HCT116 (cell line): ENCODE measurements at regions not wholly inside any gene's neighbourhood (a gene's known extent, or its start where the extent isn't known, plus 50 kb on each side); places are given as distances from the start of the nearest gene placed in this dataset.

Experiments
- ATAC-seq: fragments of 200-7000 bp; cut with Tn5 transposase; 2 replicates; pipeline ENCODE4 v1.9.1; 2020; ENCODE audit warnings: mild to moderate bottlenecking, moderate library complexity
- BruUV-seq: library from RNA; stranded (reverse); fragments of 400-500 nt; replicated peaks from 2 replicates; lab custom pipeline; 2021; lab: Mats Ljungman, UMichigan
- CTCF ChIA-PET: fragments of 300-600 bp; sonication (Branson Sonifier 250); formaldehyde crosslinking; loops from one replicate; lab custom pipeline; 2021; ENCODE audit warnings: antibody characterized with exemption; lab: Charles Lee
- POLR2A ChIA-PET: fragments of 300-600, 350-600 bp; sonication (Branson Sonifier 250); formaldehyde crosslinking; loops from one replicate; lab custom pipeline; 2021; ENCODE audit warnings: antibody characterized with exemption; lab: Charles Lee
- RAD21 ChIA-PET, 2 experiments: fragments of 300-600 bp; sonication (Branson Sonifier 250); formaldehyde crosslinking; loops; one replicate each; lab custom pipeline; 2023; ENCODE audit warnings: low total read pairs in 2 of 2; ENCODE audit not compliant: uncharacterized antibody in 2 of 2, unreplicated experiment in 2 of 2, low non-redundant PET in 1 of 2; lab: Charles Lee
- DNase-seq: peaks from one replicate; pipeline ENCODE4 v3.0.0-alpha.2; 2010; ENCODE audit warnings: low read depth, low spot score
- H2AFZ ChIP-seq: fragments of 200-600 bp; shearing (Covaris generic), sonication (generic); 2 replicates; pipeline ENCODE4 v1.6.1; 2017; ENCODE audit warnings: low read depth, mixed run types, mixed read lengths, antibody characterized with exemption, low read length; ENCODE audit not compliant: poor library complexity, severe bottlenecking
- H3K27ac ChIP-seq: 2 replicates; pipeline ENCODE4 v1.5.1; 2012; ENCODE audit warnings: low read depth, low read length
- H3K27me3 ChIP-seq: fragments of 200-600 bp; sonication (generic); 2 replicates; pipeline ENCODE4 v1.6.1; 2016; ENCODE audit warnings: mixed run types, low read length, mixed read lengths; ENCODE audit not compliant: insufficient read depth
- H3K36me3 ChIP-seq, 2 experiments: fragments of 200-500 bp in 1 of 2; fragments of 200-600 bp in 1 of 2; sonication (Bioruptor generic) in 1 of 2; sonication (generic) in 1 of 2; 2 replicates each; pipeline versions ENCODE4 v1.5.1 to v1.6.1; 2014 to 2016; ENCODE audit warnings: low read length in 2 of 2, inconsistent platforms in 1 of 2, mixed read lengths in 1 of 2, mixed run types in 1 of 2; ENCODE audit not compliant: insufficient read depth in 2 of 2, control insufficient read depth in 1 of 2
- H3K4me1 ChIP-seq, 2 experiments: fragments of 200-600 bp in 1 of 2; sonication (generic) in 1 of 2; 2 replicates each; pipeline versions ENCODE4 v1.5.1 to v1.6.1; 2012 to 2017; ENCODE audit warnings: low read length in 2 of 2, inconsistent platforms in 1 of 2, mild to moderate bottlenecking in 1 of 2, mixed read lengths in 1 of 2, mixed run types in 1 of 2, moderate library complexity in 1 of 2; ENCODE audit not compliant: insufficient read depth in 2 of 2, control insufficient read depth in 1 of 2
- H3K4me2 ChIP-seq: fragments of 200-600 bp; sonication (generic); 2 replicates; pipeline ENCODE4 v1.6.1; 2017; ENCODE audit warnings: mixed run types, low read length, mixed read lengths
- H3K4me3 ChIP-seq, 2 experiments: fragments of 200-600 bp in 1 of 2; sonication (generic) in 1 of 2; replicated peaks in 1 of 2; 2 replicates each; pipeline ENCODE4 v1.5.1; 2011 to 2016; ENCODE audit warnings: low read length in 2 of 2, control low read depth in 1 of 2, low read depth in 1 of 2, mild to moderate bottlenecking in 1 of 2, mixed read lengths in 1 of 2, mixed run types in 1 of 2
- H3K79me2 ChIP-seq: fragments of 200-600 bp; sonication (generic); 2 replicates; pipeline ENCODE4 v1.6.1; 2017; ENCODE audit warnings: mild to moderate bottlenecking, mixed run types, low read length, moderate library complexity, mixed read lengths; ENCODE audit not compliant: insufficient read depth
- H3K9ac ChIP-seq: fragments of 200-600 bp; sonication (generic); 2 replicates; pipeline ENCODE4 v1.6.1; 2016; ENCODE audit warnings: low read length, mixed read lengths
- H3K9me2 ChIP-seq: fragments of 200-600 bp; sonication (generic), shearing (Covaris generic); 2 replicates; pipeline ENCODE4 v1.6.1; 2017; ENCODE audit warnings: mixed run types, mild to moderate bottlenecking, moderate library complexity; ENCODE audit not compliant: insufficient read depth
- H3K9me3 ChIP-seq, 2 experiments: fragments of 200-500 bp in 1 of 2; fragments of 200-600 bp in 1 of 2; sonication (Bioruptor generic) in 1 of 2; sonication (generic) in 1 of 2; 2 replicates each; pipeline ENCODE4 v1.6.1; 2014 to 2017; ENCODE audit warnings: low read length in 2 of 2, mixed read lengths in 2 of 2, inconsistent platforms in 1 of 2, low read depth in 1 of 2, mild to moderate bottlenecking in 1 of 2, mixed run types in 1 of 2, moderate library complexity in 1 of 2; ENCODE audit not compliant: control insufficient read depth in 1 of 2, insufficient read depth in 1 of 2
- H4K20me1 ChIP-seq: fragments of 200-600 bp; sonication (generic), shearing (Covaris generic); 2 replicates; pipeline ENCODE4 v1.6.1; 2017; ENCODE audit warnings: mixed run types, mild to moderate bottlenecking, moderate library complexity; ENCODE audit not compliant: insufficient read depth
- CBX3 ChIP-seq: IDR thresholded peaks from 2 replicates; pipeline ENCODE4 v1.6.1; 2012; ENCODE audit warnings: low read depth
- CEBPB ChIP-seq: IDR thresholded peaks from 2 replicates; pipeline ENCODE4 v1.6.1; 2012; ENCODE audit warnings: low read depth
- EGR1 ChIP-seq: IDR thresholded peaks from 2 replicates; pipeline ENCODE4 v1.6.1; 2012; ENCODE audit warnings: low read depth
- JUND ChIP-seq: IDR thresholded peaks from 2 replicates; pipeline ENCODE4 v1.6.1; 2012
- POLR2A ChIP-seq: IDR thresholded peaks from 2 replicates; pipeline ENCODE4 v1.7.0; 2011; ENCODE audit warnings: borderline replicate concordance; ENCODE audit not compliant: insufficient read depth, insufficient read length; ENCODE audit errors: extremely low read depth
- POLR2AphosphoS5 ChIP-seq: IDR thresholded peaks from 2 replicates; pipeline ENCODE4 v1.6.1; 2011; ENCODE audit warnings: mild to moderate bottlenecking, low read depth, low read length, moderate library complexity
- RAD21 ChIP-seq: IDR thresholded peaks from 2 replicates; pipeline ENCODE4 v1.6.1; 2012; ENCODE audit warnings: low read depth, mild to moderate bottlenecking
- SP1 ChIP-seq: IDR thresholded peaks from 2 replicates; pipeline ENCODE4 v1.6.1; 2012; ENCODE audit warnings: low read depth
- SRF ChIP-seq: IDR thresholded peaks from 2 replicates; pipeline ENCODE4 v1.6.1; 2012; ENCODE audit warnings: low read depth
- TCF7L2 ChIP-seq: IDR thresholded peaks from 2 replicates; pipeline ENCODE4 v1.7.0; 2011; ENCODE audit warnings: borderline replicate concordance, inconsistent platforms; ENCODE audit not compliant: insufficient read depth, insufficient read length; ENCODE audit errors: extremely low read depth
- ZNF274 ChIP-seq: fragments of 200-500 bp; sonication (Bioruptor generic); IDR thresholded peaks from 2 replicates; pipeline ENCODE4 v1.6.1; 2014; ENCODE audit warnings: mild to moderate bottlenecking, low read depth, low read length, inconsistent platforms
- intact Hi-C: fragments of 100-400 bp; cut with micrococcal nuclease; formaldehyde crosslinking; loops from 2 replicates; pipeline ENCODE4 v1.10.0; 2022
- TF ChIP-seq, protein P1 (sequence below), 3 experiments: fragments of 200-600 bp in 1 of 3; sonication (generic) in 1 of 3; IDR thresholded peaks in 2 of 3; conservative IDR thresholded peaks in 1 of 3; 2 replicates each; pipeline ENCODE4 v1.5.1; 2012 to 2017; ENCODE audit warnings: low read depth in 2 of 3, low read length in 2 of 3, antibody characterized with exemption in 1 of 3, borderline replicate concordance in 1 of 3, control low read depth in 1 of 3, mild to moderate bottlenecking in 1 of 3, mixed read lengths in 1 of 3, mixed run types in 1 of 3, moderate library complexity in 1 of 3; ENCODE audit not compliant: insufficient read depth in 1 of 3
- TF ChIP-seq, protein P2 (sequence below): IDR thresholded peaks from 2 replicates; pipeline ENCODE4 v1.6.1; 2011; ENCODE audit warnings: mild to moderate bottlenecking, low read length, moderate library complexity; ENCODE audit not compliant: insufficient replicate concordance; ENCODE audit errors: extremely low read depth
- TF ChIP-seq, protein P3 (sequence below): IDR thresholded peaks from 2 replicates; pipeline ENCODE4 v1.6.1; 2012; ENCODE audit warnings: low read depth

DNA sequence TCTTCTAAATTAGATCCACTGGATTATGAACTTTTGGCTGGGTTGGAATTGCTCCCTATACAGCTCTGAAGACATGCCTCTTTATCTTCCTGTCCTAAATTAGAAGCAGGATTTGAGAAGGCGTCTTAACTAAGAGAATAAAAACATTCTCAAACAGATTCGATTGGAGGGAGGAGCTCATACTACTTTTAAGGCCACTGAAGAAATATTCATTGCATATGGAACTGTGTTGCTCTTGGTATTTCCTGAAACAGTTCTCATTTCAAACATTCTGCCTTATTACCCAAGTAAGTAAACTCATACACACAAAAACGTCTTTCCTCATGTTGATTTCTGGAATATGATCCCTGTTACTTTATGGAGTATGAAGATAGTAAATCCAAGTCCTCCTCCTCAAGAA is 519.7 kb upstream of the CDH4 start:
- DNase-seq (no peak), ATAC-seq (no peak)
- Histone ChIP-seq H3K4me3 (no peak overlapping the region), H3K79me2 (no peaks in the 10 kb centered on the region), H3K9ac (no peak overlapping the region), H3K9me3 (peaks cover 0 to 34% of the 10 kb centered on the region in 2 experiments; a peak in 2 of 4 replicates), H3K36me3 (no peaks in the 10 kb centered on the region), H3K27me3 (no peaks in the 10 kb centered on the region), H2AFZ (no peak overlapping the region), H4K20me1 (no peaks in the 10 kb centered on the region), H3K9me2 (no peaks in the 10 kb centered on the region), H3K4me2 (no peak overlapping the region), H3K4me1 (no peaks in the 10 kb centered on the region), H3K27ac (no peak overlapping the region)
- RAD21 ChIA-PET = no interaction called here
- TF ChIP-seq CBX3 (no peak), TCF7L2 (no peak), SRF (no peak), JUND (no peak), EGR1 (no peak), POLR2A (no peak), SP1 (no peak), POLR2AphosphoS5 (no peak)
- TF ChIP-seq, protein P1, sequence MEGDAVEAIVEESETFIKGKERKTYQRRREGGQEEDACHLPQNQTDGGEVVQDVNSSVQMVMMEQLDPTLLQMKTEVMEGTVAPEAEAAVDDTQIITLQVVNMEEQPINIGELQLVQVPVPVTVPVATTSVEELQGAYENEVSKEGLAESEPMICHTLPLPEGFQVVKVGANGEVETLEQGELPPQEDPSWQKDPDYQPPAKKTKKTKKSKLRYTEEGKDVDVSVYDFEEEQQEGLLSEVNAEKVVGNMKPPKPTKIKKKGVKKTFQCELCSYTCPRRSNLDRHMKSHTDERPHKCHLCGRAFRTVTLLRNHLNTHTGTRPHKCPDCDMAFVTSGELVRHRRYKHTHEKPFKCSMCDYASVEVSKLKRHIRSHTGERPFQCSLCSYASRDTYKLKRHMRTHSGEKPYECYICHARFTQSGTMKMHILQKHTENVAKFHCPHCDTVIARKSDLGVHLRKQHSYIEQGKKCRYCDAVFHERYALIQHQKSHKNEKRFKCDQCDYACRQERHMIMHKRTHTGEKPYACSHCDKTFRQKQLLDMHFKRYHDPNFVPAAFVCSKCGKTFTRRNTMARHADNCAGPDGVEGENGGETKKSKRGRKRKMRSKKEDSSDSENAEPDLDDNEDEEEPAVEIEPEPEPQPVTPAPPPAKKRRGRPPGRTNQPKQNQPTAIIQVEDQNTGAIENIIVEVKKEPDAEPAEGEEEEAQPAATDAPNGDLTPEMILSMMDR (IDR thresholded peaks at IDR 0.05 in 2 of 3, conservative IDR thresholded peaks at IDR 0.05 in 1 of 3; ENCODE audit: borderline replicate concordance in 1 of 3, insufficient read depth in 1 of 3, low read depth in 2 of 3, low read length in 2 of 3) = no peak
- CTCF ChIA-PET = no interaction called here
- no TSS peak for BruUV-seq
- POLR2A ChIA-PET = no interaction called here
- intact Hi-C loops = no loop called here

DNA sequence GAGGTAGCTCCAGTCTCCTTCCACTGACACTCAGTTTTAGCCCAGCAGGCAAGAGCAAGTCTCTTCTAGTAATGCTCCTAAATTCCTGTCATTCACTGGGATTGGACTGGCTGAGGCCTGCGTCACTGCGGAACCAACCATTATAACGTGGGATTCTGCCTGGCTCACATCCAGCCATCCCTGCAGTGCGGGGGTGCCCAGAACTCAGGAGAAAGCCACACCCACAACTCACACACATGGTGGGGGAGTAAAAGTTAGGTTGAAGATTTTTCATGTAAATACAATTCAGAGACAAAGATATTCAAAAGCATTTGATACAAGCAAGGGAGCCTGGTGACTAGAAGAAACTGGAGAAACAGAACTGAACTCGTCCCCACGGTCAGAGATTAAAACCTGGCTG is 504.0 kb upstream of the CDH4 start:
- Histone ChIP-seq H2AFZ (no peak overlapping the region), H3K4me2 (no peak overlapping the region), H3K4me1 (no peaks in the 10 kb centered on the region), H3K9ac (no peak overlapping the region), H3K9me2 (no peaks in the 10 kb centered on the region), H3K27me3 (no peaks in the 10 kb centered on the region), H4K20me1 (no peaks in the 10 kb centered on the region), H3K36me3 (no peaks in the 10 kb centered on the region), H3K27ac (no peak overlapping the region), H3K4me3 (no peak overlapping the region), H3K9me3 (peaks cover 29% of the 10 kb centered on the region in 2 experiments; a peak in 2 of 4 replicates), H3K79me2 (no peaks in the 10 kb centered on the region)
- no TSS peak for BruUV-seq
- DNase-seq = no peak
- CTCF ChIA-PET = no interaction called here
- ATAC-seq = no peak
- POLR2A ChIA-PET = no interaction called here
- RAD21 ChIA-PET = no interaction called here
- intact Hi-C loops = no loop called here
- TF ChIP-seq RAD21 = no peak
- TF ChIP-seq, protein P2, sequence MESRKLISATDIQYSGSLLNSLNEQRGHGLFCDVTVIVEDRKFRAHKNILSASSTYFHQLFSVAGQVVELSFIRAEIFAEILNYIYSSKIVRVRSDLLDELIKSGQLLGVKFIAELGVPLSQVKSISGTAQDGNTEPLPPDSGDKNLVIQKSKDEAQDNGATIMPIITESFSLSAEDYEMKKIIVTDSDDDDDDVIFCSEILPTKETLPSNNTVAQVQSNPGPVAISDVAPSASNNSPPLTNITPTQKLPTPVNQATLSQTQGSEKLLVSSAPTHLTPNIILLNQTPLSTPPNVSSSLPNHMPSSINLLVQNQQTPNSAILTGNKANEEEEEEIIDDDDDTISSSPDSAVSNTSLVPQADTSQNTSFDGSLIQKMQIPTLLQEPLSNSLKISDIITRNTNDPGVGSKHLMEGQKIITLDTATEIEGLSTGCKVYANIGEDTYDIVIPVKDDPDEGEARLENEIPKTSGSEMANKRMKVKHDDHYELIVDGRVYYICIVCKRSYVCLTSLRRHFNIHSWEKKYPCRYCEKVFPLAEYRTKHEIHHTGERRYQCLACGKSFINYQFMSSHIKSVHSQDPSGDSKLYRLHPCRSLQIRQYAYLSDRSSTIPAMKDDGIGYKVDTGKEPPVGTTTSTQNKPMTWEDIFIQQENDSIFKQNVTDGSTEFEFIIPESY = no peak
- no peak for TF ChIP-seq CEBPB
- TF ChIP-seq ZNF274 = no peak
- TF ChIP-seq, protein P3, sequence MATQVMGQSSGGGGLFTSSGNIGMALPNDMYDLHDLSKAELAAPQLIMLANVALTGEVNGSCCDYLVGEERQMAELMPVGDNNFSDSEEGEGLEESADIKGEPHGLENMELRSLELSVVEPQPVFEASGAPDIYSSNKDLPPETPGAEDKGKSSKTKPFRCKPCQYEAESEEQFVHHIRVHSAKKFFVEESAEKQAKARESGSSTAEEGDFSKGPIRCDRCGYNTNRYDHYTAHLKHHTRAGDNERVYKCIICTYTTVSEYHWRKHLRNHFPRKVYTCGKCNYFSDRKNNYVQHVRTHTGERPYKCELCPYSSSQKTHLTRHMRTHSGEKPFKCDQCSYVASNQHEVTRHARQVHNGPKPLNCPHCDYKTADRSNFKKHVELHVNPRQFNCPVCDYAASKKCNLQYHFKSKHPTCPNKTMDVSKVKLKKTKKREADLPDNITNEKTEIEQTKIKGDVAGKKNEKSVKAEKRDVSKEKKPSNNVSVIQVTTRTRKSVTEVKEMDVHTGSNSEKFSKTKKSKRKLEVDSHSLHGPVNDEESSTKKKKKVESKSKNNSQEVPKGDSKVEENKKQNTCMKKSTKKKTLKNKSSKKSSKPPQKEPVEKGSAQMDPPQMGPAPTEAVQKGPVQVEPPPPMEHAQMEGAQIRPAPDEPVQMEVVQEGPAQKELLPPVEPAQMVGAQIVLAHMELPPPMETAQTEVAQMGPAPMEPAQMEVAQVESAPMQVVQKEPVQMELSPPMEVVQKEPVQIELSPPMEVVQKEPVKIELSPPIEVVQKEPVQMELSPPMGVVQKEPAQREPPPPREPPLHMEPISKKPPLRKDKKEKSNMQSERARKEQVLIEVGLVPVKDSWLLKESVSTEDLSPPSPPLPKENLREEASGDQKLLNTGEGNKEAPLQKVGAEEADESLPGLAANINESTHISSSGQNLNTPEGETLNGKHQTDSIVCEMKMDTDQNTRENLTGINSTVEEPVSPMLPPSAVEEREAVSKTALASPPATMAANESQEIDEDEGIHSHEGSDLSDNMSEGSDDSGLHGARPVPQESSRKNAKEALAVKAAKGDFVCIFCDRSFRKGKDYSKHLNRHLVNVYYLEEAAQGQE = no peak
- no peak for TF ChIP-seq TCF7L2
- TF ChIP-seq POLR2A = no peak
- no peak for TF ChIP-seq JUND
